Endothelial cell of umbilical vein (primary cell): ENCODE measurements at regions not wholly inside any gene's neighbourhood (a gene's known extent, or its start where the extent isn't known, plus 50 kb on each side); places are given as distances from the start of the nearest gene placed in this dataset.

ENCODE experiments used
- BruUV-seq: library from RNA; stranded (reverse); fragments of 400-500 nt; replicated peaks from 2 replicates; lab custom pipeline; 2021; lab: Mats Ljungman, UMichigan
- CTCF ChIA-PET: fragments of 300-600, 350-600 bp; sonication (Branson Sonifier 250); formaldehyde crosslinking; loops from one replicate; lab custom pipeline; 2021; ENCODE audit warnings: antibody characterized with exemption, inconsistent platforms; lab: Charles Lee
- POLR2A ChIA-PET: fragments of 300-600, 350-600 bp; sonication (Branson Sonifier 250); formaldehyde crosslinking; loops from one replicate; lab custom pipeline; 2021; ENCODE audit warnings: antibody characterized with exemption, inconsistent platforms; lab: Charles Lee
- DNase-seq: peaks from one replicate; pipeline ENCODE4 v3.0.0-alpha.2; 2011; ENCODE audit warnings: low read depth, low spot score
- FAIRE-seq: peaks from 2 replicates; lab custom pipeline; 2011; peaks lifted over from hg19 to GRCh38; lab: Jason Lieb, UNC
- H2AFZ ChIP-seq: 2 replicates; pipeline ENCODE4 v1.6.0; 2012; ENCODE audit warnings: low read depth, low read length, control low read depth, inconsistent platforms
- H3K27ac ChIP-seq: 2 replicates; pipeline ENCODE4 v1.5.1; 2011; ENCODE audit warnings: low read depth, mild to moderate bottlenecking, control low read depth, low read length, moderate library complexity; ENCODE audit not compliant: insufficient read depth
- H3K27me3 ChIP-seq, 2 experiments: 2 replicates each; pipeline versions ENCODE4 v1.6.0 to v1.6.1; 2011; ENCODE audit warnings: low read length in 2 of 2, mixed read lengths in 1 of 2; ENCODE audit not compliant: control insufficient read depth in 2 of 2, insufficient read depth in 2 of 2
- H3K36me3 ChIP-seq, 2 experiments: 2 replicates in 1 of 2; 3 replicates in 1 of 2; pipeline ENCODE4 v1.5.1; 2011; ENCODE audit warnings: low read length in 2 of 2, mild to moderate bottlenecking in 1 of 2, moderate library complexity in 1 of 2; ENCODE audit not compliant: control insufficient read depth in 2 of 2, insufficient read depth in 2 of 2; ENCODE audit errors: extremely low read depth in 1 of 2
- H3K4me1 ChIP-seq: 3 replicates; pipeline ENCODE4 v1.5.1; 2011; ENCODE audit warnings: mild to moderate bottlenecking, low read length; ENCODE audit not compliant: control insufficient read depth, insufficient read depth; ENCODE audit errors: extremely low read depth
- H3K4me2 ChIP-seq: 2 replicates; pipeline ENCODE4 v1.6.1; 2011; ENCODE audit warnings: low read length, control low read depth, mixed read lengths; ENCODE audit not compliant: insufficient read depth
- H3K4me3 ChIP-seq, 3 experiments: fragments of 200-600 bp in 1 of 3; sonication (generic), shearing (Covaris generic) in 1 of 3; replicated peaks in 1 of 3; 2 replicates each; pipeline ENCODE4 v1.5.1; 2011 to 2016; ENCODE audit warnings: control low read depth in 3 of 3, low read length in 3 of 3, mild to moderate bottlenecking in 2 of 3, inconsistent platforms in 1 of 3, low read depth in 1 of 3, moderate library complexity in 1 of 3; ENCODE audit not compliant: insufficient read depth in 1 of 3
- H3K79me2 ChIP-seq: 2 replicates; pipeline ENCODE4 v1.6.0; 2012; ENCODE audit warnings: low read length, inconsistent platforms; ENCODE audit not compliant: control insufficient read depth, insufficient read depth
- H3K9ac ChIP-seq: replicated peaks from 2 replicates; pipeline ENCODE3; 2011; ENCODE audit warnings: low read length, control low read depth; ENCODE audit not compliant: insufficient read depth; ENCODE audit errors: extremely low read depth
- H3K9me1 ChIP-seq: replicated peaks from 3 replicates; pipeline ENCODE4 v1.6.0; 2011; ENCODE audit warnings: mild to moderate bottlenecking, low read length; ENCODE audit not compliant: control insufficient read depth, insufficient read depth; ENCODE audit errors: extremely low read depth
- H3K9me3 ChIP-seq: replicated peaks from 2 replicates; pipeline ENCODE4 v1.5.1; 2012; ENCODE audit warnings: low read length, inconsistent platforms; ENCODE audit not compliant: control insufficient read depth, insufficient read depth
- H4K20me1 ChIP-seq: replicated peaks from 2 replicates; pipeline ENCODE3; 2011; ENCODE audit warnings: mild to moderate bottlenecking, low read length; ENCODE audit not compliant: control insufficient read depth, insufficient read depth; ENCODE audit errors: extremely low read depth
- EZH2 ChIP-seq: IDR thresholded peaks from 2 replicates; pipeline ENCODE4 v1.6.1; 2012; ENCODE audit warnings: borderline replicate concordance, low read depth, mild to moderate bottlenecking, moderate library complexity, low read length, inconsistent platforms; ENCODE audit not compliant: severe bottlenecking
- FOS ChIP-seq: IDR thresholded peaks from 2 replicates; pipeline ENCODE4 v1.6.1; 2011; ENCODE audit warnings: mild to moderate bottlenecking, low read length, moderate library complexity, borderline replicate concordance; ENCODE audit not compliant: insufficient read depth
- GATA2 ChIP-seq: IDR thresholded peaks from 2 replicates; pipeline ENCODE4 v1.7.0; 2011; ENCODE audit warnings: low read depth, mild to moderate bottlenecking, moderate library complexity, mixed read lengths, low read length; ENCODE audit not compliant: insufficient read length, insufficient read depth
- JUN ChIP-seq: IDR thresholded peaks from 2 replicates; pipeline ENCODE4 v1.6.1; 2011; ENCODE audit warnings: borderline replicate concordance, low read depth; ENCODE audit not compliant: insufficient read length, insufficient read depth
- MYC ChIP-seq: IDR thresholded peaks from one replicate; pipeline ENCODE4 v1.6.1; 2011; ENCODE audit warnings: mild to moderate bottlenecking, low read depth, low read length
- POLR2A ChIP-seq: IDR thresholded peaks from 2 replicates; pipeline ENCODE4 v1.6.1; 2012; ENCODE audit warnings: low read depth, mild to moderate bottlenecking, control low read depth, low read length
- POLR2AphosphoS5 ChIP-seq: IDR thresholded peaks from 2 replicates; pipeline ENCODE4 v1.6.1; 2012; ENCODE audit warnings: low read depth, mild to moderate bottlenecking, control low read depth, low read length, moderate library complexity; ENCODE audit not compliant: insufficient read depth
- dilution Hi-C: fragments of 300-500 bp; cut with MboI; formaldehyde crosslinking; loops from one replicate; pipeline ENCODE4 v1.15.0; 2019; ENCODE audit warnings: low sequenced_read_pairs; ENCODE audit not compliant: extremely low pct_ligation_motif_present
- intact Hi-C: fragments of 100-400 bp; cut with micrococcal nuclease; formaldehyde crosslinking; loops from one replicate; pipeline ENCODE4 v1.10.0; 2022
- TF ChIP-seq, protein P1 (sequence below), 2 donors: IDR thresholded peaks; 1 replicate in 1 of 2; 2 replicates in 1 of 2; pipeline ENCODE4 v1.5.1; 2011; ENCODE audit warnings: low read length in 2 of 2, mild to moderate bottlenecking in 2 of 2, moderate library complexity in 2 of 2, control low read depth in 1 of 2, inconsistent platforms in 1 of 2, low read depth in 1 of 2; ENCODE audit not compliant: insufficient read depth in 1 of 2; ENCODE audit errors: extremely low read depth in 1 of 2
- TF ChIP-seq, protein P2 (sequence below): IDR thresholded peaks from 2 replicates; pipeline ENCODE4 v1.6.1; 2011; ENCODE audit not compliant: insufficient read depth, insufficient read length

DNA sequence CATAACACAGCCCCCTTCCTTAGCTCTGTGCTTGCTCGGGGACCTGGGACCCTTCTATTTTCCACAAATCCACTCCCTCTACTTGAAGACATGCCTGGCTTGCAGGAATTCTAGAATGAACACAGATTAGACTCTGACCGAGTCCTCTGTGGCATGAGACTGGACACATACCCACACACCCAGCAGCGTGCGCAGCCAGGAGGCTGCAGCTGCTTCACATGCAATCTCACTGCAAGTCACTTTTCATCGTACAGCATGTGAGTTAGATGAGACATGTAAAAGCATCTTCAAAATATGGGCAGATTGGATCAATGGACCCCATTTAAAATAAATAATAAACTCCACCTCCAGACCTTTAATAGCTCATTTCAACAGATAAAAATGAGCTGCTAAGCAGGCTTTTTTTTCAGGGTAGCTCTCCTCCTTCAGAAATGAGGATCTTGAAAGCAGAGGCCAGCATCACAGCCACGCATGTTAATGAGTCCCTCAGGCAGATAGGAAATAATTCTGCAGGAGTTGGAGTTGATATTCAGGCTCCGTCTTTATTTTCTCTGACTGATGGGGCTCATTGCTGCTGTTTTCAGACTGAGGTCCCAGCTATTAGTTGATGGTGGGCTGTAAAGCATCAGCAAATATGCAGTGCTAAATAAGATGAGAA, 215.1 kb upstream of the GGTLC1 start:
- no peak overlapping the region for H3K9ac ChIP-seq
- no peaks in the 10 kb centered on the region for H3K79me2 ChIP-seq
- H3K27me3 ChIP-seq = no peaks in the 10 kb centered on the region
- no TSS peak for BruUV-seq
- peaks cover 2% of the 10 kb centered on the region for H3K9me3 ChIP-seq
- FAIRE-seq (no peak), DNase-seq (no peak)
- dilution Hi-C loops = no loop called here
- POLR2A ChIA-PET = no interaction called here
- H2AFZ ChIP-seq = no peak overlapping the region
- H3K27ac ChIP-seq = no peak overlapping the region
- CTCF ChIA-PET = no interaction called here
- no peaks in the 10 kb centered on the region for H3K4me1 ChIP-seq
- H3K9me1 ChIP-seq = no peaks in the 10 kb centered on the region
- H3K36me3 ChIP-seq = no peaks in the 10 kb centered on the region
- H3K4me2 ChIP-seq = no peak overlapping the region
- no peaks in the 10 kb centered on the region for H4K20me1 ChIP-seq
- intact Hi-C loops = no loop called here
- TF ChIP-seq, protein P1, sequence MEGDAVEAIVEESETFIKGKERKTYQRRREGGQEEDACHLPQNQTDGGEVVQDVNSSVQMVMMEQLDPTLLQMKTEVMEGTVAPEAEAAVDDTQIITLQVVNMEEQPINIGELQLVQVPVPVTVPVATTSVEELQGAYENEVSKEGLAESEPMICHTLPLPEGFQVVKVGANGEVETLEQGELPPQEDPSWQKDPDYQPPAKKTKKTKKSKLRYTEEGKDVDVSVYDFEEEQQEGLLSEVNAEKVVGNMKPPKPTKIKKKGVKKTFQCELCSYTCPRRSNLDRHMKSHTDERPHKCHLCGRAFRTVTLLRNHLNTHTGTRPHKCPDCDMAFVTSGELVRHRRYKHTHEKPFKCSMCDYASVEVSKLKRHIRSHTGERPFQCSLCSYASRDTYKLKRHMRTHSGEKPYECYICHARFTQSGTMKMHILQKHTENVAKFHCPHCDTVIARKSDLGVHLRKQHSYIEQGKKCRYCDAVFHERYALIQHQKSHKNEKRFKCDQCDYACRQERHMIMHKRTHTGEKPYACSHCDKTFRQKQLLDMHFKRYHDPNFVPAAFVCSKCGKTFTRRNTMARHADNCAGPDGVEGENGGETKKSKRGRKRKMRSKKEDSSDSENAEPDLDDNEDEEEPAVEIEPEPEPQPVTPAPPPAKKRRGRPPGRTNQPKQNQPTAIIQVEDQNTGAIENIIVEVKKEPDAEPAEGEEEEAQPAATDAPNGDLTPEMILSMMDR (IDR thresholded peaks at IDR 0.05; ENCODE audit: extremely low read depth in 1 of 2, insufficient read depth in 1 of 2, low read depth in 1 of 2, low read length in 2 of 2) = no peak
- TF ChIP-seq JUN (no peak), EZH2 (no peak), POLR2A (no peak), POLR2AphosphoS5 (no peak), FOS (no peak), MYC (no peak), GATA2 (no peak)
- TF ChIP-seq, protein P2, sequence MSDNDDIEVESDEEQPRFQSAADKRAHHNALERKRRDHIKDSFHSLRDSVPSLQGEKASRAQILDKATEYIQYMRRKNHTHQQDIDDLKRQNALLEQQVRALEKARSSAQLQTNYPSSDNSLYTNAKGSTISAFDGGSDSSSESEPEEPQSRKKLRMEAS = no peak
- no peak overlapping the region for H3K4me3 ChIP-seq
